Activated gamma-delta T cell treated with Interleukin-2 at 50 U/mL for 16 hours (primary cell): ENCODE measurements at regions not wholly inside any gene's neighbourhood (a gene's known extent, or its start where the extent isn't known, plus 50 kb on each side); places are given as distances from the start of the nearest gene placed in this dataset.

Experiments
- DNase-seq: peaks from one replicate; pipeline ENCODE4 v3.0.0-alpha.2; 2020

GRCh38 chr2:224210286-224211180, 171.4 kb upstream of the SERPINE2 start:
- no peak for DNase-seq

- no peak for DNase-seq
These were observed 170.6 kb upstream of the SERPINE2 start for GRCh38 chr2:224209555-224210285.

DNA sequence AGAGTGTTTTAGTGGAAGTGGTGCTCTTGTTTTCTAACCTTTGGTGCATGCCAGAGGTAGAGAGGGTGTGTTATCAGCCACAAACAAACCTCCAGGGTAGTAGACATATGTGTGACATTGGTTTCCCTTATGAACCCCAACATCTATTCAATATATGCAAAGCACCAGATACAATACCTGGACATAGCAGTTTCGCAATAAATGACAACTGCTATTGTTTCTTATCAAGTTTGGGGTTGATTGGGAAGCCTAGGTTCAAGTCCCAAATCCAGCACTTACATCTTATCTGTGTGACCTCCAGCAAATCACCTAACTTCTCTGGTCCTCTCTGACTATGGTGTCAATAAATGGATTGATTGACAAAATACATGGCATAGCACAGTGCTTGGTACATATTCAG, 169.4 kb upstream of the SERPINE2 start:
- no peak for DNase-seq

DNA sequence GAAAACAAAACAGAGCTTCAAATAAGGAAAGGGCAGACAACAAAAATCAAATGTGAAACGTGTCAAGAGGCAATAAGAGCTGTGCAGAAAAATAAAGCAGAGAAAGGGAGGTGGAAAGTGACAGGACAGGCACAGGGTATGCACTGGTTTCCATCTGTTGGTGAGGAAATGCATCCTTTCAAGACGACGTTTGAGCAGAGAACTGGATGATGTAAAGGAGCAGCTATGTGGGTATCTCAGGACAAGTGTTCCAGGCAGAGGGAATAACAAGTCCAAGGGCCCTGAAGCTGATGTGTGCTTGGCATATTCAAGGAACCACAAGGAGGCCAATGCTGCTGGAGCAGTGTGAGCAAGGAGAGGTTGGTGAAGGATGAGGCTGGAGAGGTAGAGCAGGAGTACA, 168.9 kb upstream of the SERPINE2 start:
- no peak for DNase-seq

- DNase-seq = no peak
These were observed 167.7 kb upstream of the SERPINE2 start for GRCh38 chr2:224206816-224207215.

GRCh38 chr2:224202281-224202865, 163.3 kb upstream of the SERPINE2 start:
- no peak for DNase-seq

GRCh38 chr2:224198436-224198835, 159.3 kb upstream of the SERPINE2 start:
- no peak for DNase-seq

GRCh38 chr2:224196810-224197209, 157.7 kb upstream of the SERPINE2 start:
- DNase-seq = no peak

GRCh38 chr2:224195925-224196571, 157.0 kb upstream of the SERPINE2 start:
- no peak for DNase-seq

GRCh38 chr2:224194161-224194560, 155.1 kb upstream of the SERPINE2 start:
- no peak for DNase-seq

GRCh38 chr2:224191465-224191864, 152.4 kb upstream of the SERPINE2 start:
- DNase-seq = no peak

GRCh38 chr2:224190936-224191270, 151.8 kb upstream of the SERPINE2 start:
- no peak for DNase-seq

DNA sequence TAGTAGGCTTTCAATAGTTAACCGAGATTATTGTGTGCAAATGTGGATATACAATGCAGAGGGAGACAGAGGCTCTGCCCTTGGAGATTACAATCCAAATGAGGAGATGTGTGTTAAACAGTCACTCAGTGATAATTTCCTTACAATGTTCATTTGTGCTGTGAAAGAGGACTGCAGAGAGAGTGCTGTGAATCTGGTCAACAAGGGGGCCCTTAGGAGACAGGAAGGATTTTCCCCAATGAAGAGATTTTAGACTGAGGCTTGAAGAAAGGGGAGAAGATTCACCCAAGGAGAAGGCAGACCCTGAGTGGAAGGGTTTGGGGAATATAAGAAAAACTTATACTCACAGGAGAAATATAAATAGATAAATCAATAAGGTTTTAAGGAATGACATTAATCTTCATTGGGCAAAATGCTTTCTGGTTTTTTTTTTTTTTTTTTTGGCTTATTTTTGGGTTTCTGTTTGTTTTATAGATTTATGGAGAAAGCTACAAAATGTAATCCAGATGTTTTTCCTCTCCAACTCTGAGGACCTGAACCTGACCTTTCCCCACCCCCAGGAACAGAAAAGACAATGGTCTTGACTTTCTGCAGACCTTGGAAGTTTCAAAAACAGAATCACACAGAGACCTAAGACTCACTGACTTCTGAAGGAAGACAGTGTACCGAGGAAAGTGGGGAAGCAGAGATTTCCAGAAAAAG, 151.3 kb upstream of the SERPINE2 start:
- DNase-seq = no peak

DNA sequence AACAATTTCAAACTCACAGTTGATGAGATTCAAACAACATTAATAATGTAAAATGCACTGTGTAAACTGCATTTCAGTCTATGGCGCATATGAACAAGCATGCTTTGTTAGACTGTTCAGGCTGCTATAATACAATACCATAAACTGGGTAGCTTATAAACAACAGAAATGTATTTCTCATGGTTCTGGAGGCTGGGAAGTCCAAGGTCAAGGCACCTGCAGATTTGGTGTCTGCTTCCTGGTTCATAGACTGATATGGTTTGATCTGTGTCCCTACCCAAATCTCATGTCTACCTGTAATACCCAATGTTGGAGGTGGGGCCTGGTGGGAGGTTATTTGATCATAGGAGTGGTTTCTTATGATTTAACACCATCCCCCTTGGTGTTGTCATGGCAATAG, 148.1 kb upstream of the SERPINE2 start:
- DNase-seq = no peak

DNA sequence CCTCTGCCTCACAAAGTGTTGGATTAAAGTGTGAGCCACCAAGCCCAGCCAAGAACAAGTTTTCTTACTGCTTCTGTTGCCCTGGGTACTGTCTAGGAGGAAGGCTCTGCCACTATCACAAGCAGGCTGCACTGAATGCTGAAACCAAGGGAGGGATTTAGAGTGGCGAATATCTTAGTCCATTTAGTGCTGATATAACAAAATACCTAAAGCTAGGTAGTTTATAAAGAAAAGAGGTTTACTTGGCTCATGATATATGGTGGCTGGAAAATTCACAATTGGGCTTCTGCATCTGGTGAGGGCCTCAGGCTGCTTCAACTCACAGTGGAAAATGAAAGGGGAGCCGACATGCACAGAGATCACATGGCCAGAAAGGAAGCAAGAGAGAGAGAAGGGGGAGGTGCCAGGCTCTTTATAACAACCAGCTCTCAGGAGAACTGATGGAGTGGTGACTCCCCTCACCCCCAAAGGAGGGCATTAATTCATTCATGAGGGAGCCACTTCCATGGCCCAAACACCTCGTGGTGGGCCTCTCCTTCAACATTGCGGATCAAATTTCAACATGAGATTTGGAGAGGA, 146.0 kb upstream of the SERPINE2 start:
- DNase-seq = no peak

DNA sequence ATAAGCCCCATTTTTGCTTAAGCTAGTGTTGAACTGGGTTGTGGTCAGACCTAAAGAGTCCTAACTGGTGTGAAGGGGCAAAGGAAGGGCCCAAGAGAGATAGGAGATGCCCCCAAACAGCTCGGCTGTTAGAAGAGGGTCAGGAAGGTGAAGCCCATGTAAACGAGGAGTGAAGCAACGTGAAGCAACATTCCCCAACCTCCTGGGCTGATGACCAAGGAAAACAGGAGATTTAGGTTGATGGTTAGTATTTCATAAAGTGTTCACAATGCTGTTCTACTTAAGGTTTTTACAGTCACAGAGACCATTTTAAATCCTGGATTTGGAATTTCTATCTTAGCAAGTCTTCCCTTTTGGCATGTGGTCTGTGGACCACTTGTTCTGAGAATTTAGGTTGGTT, 144.0 kb upstream of the SERPINE2 start:
- DNase-seq = no peak

GRCh38 chr2:224182498-224182897, 143.4 kb upstream of the SERPINE2 start:
- DNase-seq = no peak

DNA sequence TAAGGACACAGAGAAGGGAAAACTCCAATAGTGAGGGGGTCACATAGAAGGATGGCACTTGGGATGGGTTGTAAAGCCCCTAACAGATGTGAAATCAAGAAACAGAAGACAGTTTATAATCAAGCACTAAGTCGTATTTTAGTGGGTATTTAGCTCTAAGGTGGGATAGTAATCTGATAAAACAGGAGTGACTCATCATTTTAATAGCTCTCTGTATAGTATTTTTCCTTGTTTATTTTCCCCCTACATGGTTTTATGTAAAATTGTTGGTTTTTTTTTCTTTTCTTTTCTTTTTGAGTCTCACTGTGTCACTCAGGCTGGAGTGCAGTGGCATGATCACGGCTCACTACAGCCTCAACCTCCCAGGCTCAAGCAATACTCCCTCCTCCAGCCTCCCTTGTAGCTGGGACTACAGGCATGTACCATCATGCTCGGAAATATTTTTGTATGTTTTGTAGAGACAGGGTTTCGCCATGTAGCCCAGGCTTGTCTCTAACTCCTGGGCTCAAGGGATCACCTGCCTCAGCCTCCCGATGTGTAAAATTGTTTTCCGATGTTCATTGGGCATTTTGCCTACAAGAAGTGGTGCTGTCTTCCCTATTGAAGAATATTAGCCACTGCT, 142.6 kb upstream of the SERPINE2 start:
- DNase-seq = no peak

DNA sequence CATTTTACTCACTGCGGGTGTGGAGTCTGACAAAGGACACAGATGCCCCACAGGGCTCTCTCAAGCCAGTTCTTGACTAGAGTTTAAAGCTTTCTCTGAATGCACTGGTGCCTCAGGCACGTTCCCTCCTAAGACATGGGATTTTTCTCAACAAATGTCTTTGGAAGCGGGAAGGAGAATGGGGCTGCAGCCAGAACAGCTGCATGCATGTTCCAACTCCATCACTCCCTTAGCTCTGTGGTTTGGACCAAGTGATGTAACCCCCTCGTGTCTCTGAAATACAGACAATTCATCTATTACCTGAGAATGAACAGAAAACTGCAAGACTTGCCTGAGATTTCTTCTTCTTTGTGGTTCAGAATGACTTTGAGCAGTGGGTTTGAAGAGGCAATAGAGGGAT, 141.7 kb upstream of the SERPINE2 start:
- no peak for DNase-seq

DNA sequence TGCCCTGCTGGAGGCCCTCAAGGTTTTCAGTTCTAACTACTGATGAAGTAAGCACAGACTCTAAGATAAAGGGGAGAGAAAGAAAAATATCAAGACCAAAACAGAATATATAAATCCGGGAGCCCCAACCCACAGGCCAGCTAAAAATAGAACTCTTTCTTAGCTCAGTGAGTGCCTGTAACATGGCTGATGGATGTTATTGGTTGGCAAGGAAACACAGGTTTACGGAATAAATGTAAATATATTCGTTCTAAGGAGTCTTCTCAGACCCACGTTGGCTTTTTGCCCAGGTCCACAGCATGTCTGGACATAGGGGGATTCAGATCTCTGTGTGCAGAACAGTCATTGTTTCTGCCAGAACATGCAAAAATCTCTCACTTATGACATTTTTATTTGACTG, 139.0 kb upstream of the SERPINE2 start:
- no peak for DNase-seq

DNA sequence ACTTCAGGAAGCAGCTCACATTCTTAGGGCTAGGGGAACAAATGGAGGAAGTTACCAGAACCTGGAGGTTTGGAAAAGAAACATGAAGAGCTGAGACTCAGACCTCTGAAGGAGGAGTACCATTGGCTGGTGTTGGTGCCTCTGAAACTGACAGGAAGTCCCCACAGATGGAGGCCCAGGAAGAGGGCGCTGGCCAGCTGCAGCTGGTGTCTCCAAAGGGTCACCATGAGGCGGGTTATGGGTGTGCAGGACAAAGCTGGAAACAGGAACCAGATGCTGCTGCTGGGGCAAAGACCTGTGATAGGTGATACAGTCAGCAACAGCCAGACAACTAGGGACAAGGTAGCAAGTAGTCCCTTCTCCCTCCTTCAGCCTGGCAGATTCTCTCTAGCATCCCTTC, 136.5 kb upstream of the SERPINE2 start:
- no peak for DNase-seq

DNA sequence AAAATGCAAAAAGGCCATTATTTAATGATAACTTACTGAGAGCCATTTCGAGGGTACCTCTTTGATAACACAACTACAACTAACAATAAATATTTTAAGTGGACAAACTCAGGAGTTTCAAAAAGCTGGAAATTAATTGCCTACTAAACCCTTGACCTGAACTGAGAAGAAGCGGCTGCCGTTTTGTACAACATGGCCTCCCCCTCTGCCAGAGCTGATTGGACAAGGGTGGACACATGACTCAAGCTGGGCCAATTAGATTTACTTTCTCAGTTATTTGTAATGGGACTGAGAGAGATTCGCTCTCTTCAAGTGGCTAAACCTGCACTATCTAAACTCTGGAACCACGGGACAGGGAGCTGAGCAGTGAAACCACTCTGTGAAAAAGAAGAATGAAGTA, 135.9 kb upstream of the SERPINE2 start:
- DNase-seq = no peak
